ENCODE measurements at regions not wholly inside any gene's neighbourhood (a gene's known extent, or its start where the extent isn't known, plus 50 kb on each side); places are given as distances from the start of the nearest gene placed in this dataset.

GRCh38 chr7:106187613-106188350 is 75.7 kb upstream of the SYPL1 start:
- no peaks in the 10 kb centered on the region for H3K79me2 ChIP-seq (ENCODE audit: insufficient read depth, low read length)
- no TSS peak for BruUV-seq (replicated peaks)
- no peaks in the 10 kb centered on the region for H3K27me3 ChIP-seq (ENCODE audit: insufficient read depth, low read length)
- no peaks in the 10 kb centered on the region for H3K9me2 ChIP-seq (ENCODE audit: insufficient read depth)
- ChIA-PET CTCF (no interaction called here), RAD21 (ENCODE audit: low non-redundant PET in 1 of 2, low total read pairs in 2 of 2, uncharacterized antibody in 2 of 2, unreplicated experiment in 2 of 2) (no interaction called here), POLR2A (no interaction called here)
- H3K27ac ChIP-seq (ENCODE audit: low read depth, low read length): no peak overlapping the region
- no peak overlapping the region for H3K4me2 ChIP-seq (ENCODE audit: low read length)
- no peak for DNase-seq (ENCODE audit: low read depth, low spot score)
- H3K4me1 ChIP-seq (ENCODE audit: control insufficient read depth in 1 of 2, insufficient read depth in 2 of 2, low read length in 2 of 2): no peaks in the 10 kb centered on the region
- no peak overlapping the region for H3K4me3 ChIP-seq (replicated peaks in 1 of 2; ENCODE audit: low read depth in 1 of 2, low read length in 2 of 2)
- no peaks in the 10 kb centered on the region for H3K9me3 ChIP-seq (ENCODE audit: control insufficient read depth in 1 of 2, insufficient read depth in 1 of 2, low read depth in 1 of 2, low read length in 2 of 2)
- intact Hi-C loops (cut with micrococcal nuclease): no loop called here
- no peaks in the 10 kb centered on the region for H3K36me3 ChIP-seq (ENCODE audit: control insufficient read depth in 1 of 2, insufficient read depth in 2 of 2, low read length in 2 of 2)
- no peak for TF ChIP-seq ZFX (IDR thresholded peaks at IDR 0.05)
- no peak for TF ChIP-seq CBX3 (IDR thresholded peaks at IDR 0.05; ENCODE audit: low read depth)
- TF ChIP-seq SRF (IDR thresholded peaks at IDR 0.05; ENCODE audit: low read depth): no peak
- no peak for TF ChIP-seq ELF1 (IDR thresholded peaks at IDR 0.05; ENCODE audit: borderline replicate concordance, low read depth)
- no peak for TF ChIP-seq ZBTB33 (IDR thresholded peaks at IDR 0.05; ENCODE audit: extremely low read depth, insufficient replicate concordance, low read length)
- TF ChIP-seq SP1 (IDR thresholded peaks at IDR 0.05; ENCODE audit: low read depth): no peak
- TF ChIP-seq CTCF (IDR thresholded peaks at IDR 0.05 in 2 of 3, conservative IDR thresholded peaks at IDR 0.05 in 1 of 3; ENCODE audit: borderline replicate concordance in 1 of 3, insufficient read depth in 1 of 3, low read depth in 2 of 3, low read length in 2 of 3): no peak
- no peak for ATAC-seq
- H4K20me1 ChIP-seq (ENCODE audit: insufficient read depth): no peaks in the 10 kb centered on the region
- no peak overlapping the region for H2AFZ ChIP-seq (ENCODE audit: low read depth, low read length, poor library complexity, severe bottlenecking)
- no peak overlapping the region for H3K9ac ChIP-seq (ENCODE audit: low read length)

Data from HCT116 (cell line).